SK-N-MC (cell line): ENCODE measurements at regions not wholly inside any gene's neighbourhood (a gene's known extent, or its start where the extent isn't known, plus 50 kb on each side); places are given as distances from the start of the nearest gene placed in this dataset.

ENCODE experiments used
- EZH2 ChIP-seq: fragments of 200-600 bp; sonication (generic); IDR thresholded peaks from one replicate; pipeline ENCODE4 v1.6.1; 2017; ENCODE audit warnings: antibody characterized with exemption
- FOXP2 ChIP-seq: optimal IDR thresholded peaks from 2 replicates; pipeline ENCODE3; 2011; ENCODE audit warnings: mild to moderate bottlenecking, moderate library complexity; ENCODE audit not compliant: insufficient read depth; ENCODE audit errors: extremely low read length, control extremely low read depth
- POLR2AphosphoS5 ChIP-seq: IDR thresholded peaks from 2 replicates; pipeline ENCODE4 v1.6.1; 2012; ENCODE audit warnings: mild to moderate bottlenecking, low read depth, low read length, borderline replicate concordance

DNA sequence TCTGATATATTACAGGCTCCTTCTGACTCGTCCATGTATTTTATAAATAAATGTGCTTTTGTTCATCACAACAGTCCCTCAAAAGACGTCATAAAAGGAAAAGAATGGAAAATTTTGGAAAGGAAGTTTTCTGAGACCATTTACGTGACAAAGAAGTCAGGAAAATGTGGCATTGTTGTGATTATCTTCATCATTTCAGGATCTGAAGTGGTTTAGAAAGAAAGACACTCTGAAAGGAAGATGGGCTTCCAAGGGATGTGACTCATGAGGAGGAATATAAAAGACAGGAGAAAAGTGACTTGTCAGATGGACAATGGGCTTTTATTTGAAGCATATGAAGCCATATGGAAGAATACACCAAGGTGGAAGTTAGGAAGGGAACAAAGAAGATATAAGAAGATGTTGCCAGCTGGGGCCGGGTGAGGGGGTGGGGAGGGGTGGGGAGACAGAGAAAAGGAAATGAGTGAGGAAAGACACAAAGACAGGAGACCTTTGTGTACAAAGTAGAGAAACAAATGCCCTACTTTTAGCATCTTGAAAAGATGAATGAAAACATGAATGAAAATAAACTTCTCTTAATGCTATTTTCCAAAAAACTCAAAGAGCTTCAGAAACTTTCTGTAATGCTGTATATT, 190.3 kb upstream of the PREP start:
- no peak for TF ChIP-seq EZH2
- TF ChIP-seq POLR2AphosphoS5 = no peak
- TF ChIP-seq FOXP2 = no peak
